Epithelial cell of proximal tubule (primary cell): ENCODE measurements at regions not wholly inside any gene's neighbourhood (a gene's known extent, or its start where the extent isn't known, plus 50 kb on each side); places are given as distances from the start of the nearest gene placed in this dataset.
"Not testable (repeated sequence)": the region's sequence is repeated elsewhere in the genome, so short reads cannot be mapped to it uniquely, and the experiment has no call there.

Experiments used
- DNase-seq: peaks from one replicate; pipeline ENCODE4 v3.0.0-alpha.2; 2011; ENCODE audit warnings: low read depth
- H3K4me3 ChIP-seq: 2 replicates; pipeline ENCODE4 v1.5.1; 2011; ENCODE audit warnings: low read depth, mild to moderate bottlenecking, low read length
- TF ChIP-seq, protein P1 (sequence below): conservative IDR thresholded peaks from 2 replicates; pipeline ENCODE4 v1.5.1; 2012; ENCODE audit warnings: low read depth, mild to moderate bottlenecking, low read length

- TF ChIP-seq, protein P1, sequence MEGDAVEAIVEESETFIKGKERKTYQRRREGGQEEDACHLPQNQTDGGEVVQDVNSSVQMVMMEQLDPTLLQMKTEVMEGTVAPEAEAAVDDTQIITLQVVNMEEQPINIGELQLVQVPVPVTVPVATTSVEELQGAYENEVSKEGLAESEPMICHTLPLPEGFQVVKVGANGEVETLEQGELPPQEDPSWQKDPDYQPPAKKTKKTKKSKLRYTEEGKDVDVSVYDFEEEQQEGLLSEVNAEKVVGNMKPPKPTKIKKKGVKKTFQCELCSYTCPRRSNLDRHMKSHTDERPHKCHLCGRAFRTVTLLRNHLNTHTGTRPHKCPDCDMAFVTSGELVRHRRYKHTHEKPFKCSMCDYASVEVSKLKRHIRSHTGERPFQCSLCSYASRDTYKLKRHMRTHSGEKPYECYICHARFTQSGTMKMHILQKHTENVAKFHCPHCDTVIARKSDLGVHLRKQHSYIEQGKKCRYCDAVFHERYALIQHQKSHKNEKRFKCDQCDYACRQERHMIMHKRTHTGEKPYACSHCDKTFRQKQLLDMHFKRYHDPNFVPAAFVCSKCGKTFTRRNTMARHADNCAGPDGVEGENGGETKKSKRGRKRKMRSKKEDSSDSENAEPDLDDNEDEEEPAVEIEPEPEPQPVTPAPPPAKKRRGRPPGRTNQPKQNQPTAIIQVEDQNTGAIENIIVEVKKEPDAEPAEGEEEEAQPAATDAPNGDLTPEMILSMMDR: no peak
- DNase-seq: no peak
These were observed 458.3 kb upstream of the BRINP3 start for GRCh38 chr1:190935925-190936324.

GRCh38 chr1:190936337-190936736, 458.7 kb upstream of the BRINP3 start:
- H3K4me3 ChIP-seq: no peak overlapping the region
- TF ChIP-seq, protein P1: no peak
- no peak for DNase-seq

More at GRCh38 chr1:190935925-190936324, 458.3 kb upstream of the BRINP3 start:
- no peak overlapping the region for H3K4me3 ChIP-seq

- H3K4me3 ChIP-seq: no peak overlapping the region
- TF ChIP-seq, protein P1: no peak
- DNase-seq: no peak
These were observed 463.3 kb upstream of the BRINP3 start for GRCh38 chr1:190940951-190941350.

DNA sequence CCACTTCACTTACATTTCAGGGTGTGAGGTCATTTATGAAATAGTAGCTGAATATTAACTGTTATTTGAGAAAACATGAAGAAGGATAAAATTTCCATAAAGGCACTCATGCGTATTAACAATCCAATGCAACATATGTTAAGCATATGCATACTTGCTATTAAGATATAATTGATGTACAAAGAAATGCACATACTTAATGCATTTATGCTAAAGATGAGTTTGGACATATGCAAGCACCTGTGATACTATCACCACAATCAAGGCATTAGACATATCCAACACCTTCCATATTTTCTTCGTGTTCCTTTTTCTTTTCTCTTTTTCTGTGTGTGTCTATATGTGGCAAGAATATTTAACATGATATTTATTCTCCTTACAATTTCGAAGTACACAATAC, 464.8 kb upstream of the BRINP3 start:
- H3K4me3 ChIP-seq: no peak overlapping the region
- TF ChIP-seq, protein P1: no peak
- DNase-seq: no peak

DNA sequence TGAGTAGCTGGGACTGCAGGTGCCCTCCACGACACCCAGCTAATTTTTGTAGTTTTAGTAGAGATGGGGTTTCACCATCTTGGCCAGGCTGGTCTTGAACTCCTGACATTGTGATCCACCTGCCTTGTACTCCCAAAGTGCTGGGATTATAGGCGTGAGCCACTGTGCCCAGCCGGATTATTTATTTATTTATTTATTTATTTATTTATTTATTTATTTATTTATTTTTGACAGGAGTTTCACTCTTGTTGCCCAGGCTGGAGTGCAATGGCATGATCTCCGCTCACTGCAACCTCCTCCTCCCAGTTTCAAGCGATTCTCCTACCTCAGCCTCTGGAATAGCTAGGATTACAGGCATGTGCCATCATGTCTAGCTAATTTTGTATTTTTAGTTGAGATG, 466.1 kb upstream of the BRINP3 start:
- not testable (repeated sequence) for H3K4me3 ChIP-seq, DNase-seq

DNA sequence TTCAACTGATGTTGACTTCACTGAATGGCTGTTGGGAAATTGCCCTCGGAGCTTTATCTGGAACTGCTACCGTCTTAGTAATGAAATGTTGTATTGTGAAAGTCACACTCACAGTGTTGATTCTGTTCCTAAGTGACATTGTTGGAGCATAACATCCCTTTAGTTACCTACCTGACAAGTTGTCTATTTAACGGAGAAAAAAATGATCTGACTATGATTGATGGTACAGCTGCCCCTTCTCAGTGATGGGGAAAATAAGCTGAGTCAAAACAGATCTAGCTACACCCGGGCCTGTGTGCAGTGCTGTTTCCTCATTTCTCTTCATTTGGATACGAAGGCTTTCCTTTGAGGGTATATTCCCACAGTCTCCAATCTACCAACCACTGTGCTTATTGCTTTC, 472.3 kb upstream of the BRINP3 start:
- DNase-seq: no peak
- H3K4me3 ChIP-seq: no peak overlapping the region
- TF ChIP-seq, protein P1: no peak

- H3K4me3 ChIP-seq: no peak overlapping the region
- DNase-seq: no peak
- TF ChIP-seq, protein P1: no peak
These were observed 479.9 kb upstream of the BRINP3 start for GRCh38 chr1:190957565-190957964.

DNA sequence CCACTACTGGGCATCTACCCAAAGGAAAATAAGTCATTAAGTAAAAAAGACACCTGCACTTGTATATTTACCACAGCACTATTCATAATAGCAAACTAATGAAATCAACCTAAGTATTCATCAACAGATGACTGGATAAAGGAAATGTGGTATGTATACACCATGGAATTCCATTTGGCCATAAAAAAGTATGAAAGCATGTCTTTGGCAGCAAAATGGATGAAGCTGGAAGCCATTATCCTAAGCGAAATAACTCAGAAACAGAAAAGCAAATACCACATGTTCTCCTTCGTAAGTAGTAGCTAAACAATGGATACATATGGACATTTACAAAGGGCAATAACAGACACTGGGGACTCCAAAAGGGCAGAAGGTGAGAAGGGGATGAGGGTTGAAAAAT, 485.7 kb upstream of the BRINP3 start:
- TF ChIP-seq, protein P1: no peak
- no peak for DNase-seq
- no peak overlapping the region for H3K4me3 ChIP-seq
